ENCODE measurements at regions not wholly inside any gene's neighbourhood (a gene's known extent, or its start where the extent isn't known, plus 50 kb on each side); places are given as distances from the start of the nearest gene placed in this dataset.

- TF ChIP-seq CTCF (conservative IDR thresholded peaks at IDR 0.05; ENCODE audit: low read depth, low read length), result no peak
- TF ChIP-seq EZH2 (IDR thresholded peaks at IDR 0.05; ENCODE audit: borderline replicate concordance, low read depth, low read length, poor library complexity, severe bottlenecking), result no peak
Measured at GRCh38 chr6:92354270-92354829, 1065.0 kb downstream of the EPHA7 start.

All from A673 (cell line).